A549 (cell line): ENCODE measurements at regions not wholly inside any gene's neighbourhood (a gene's known extent, or its start where the extent isn't known, plus 50 kb on each side); places are given as distances from the start of the nearest gene placed in this dataset.

Source experiments
- ATAC-seq, 2 experiments: fragments of 200-7000 bp in 1 of 2; fragments of >200 bp in 1 of 2; cut with Nextera tagmentation in 1 of 2; cut with Tn5 transposase in 1 of 2; 3 replicates each; pipeline versions ENCODE4 v1.8.0 to v1.9.1; 2018 to 2020; ENCODE audit warnings: mild to moderate bottlenecking in 1 of 2, moderate library complexity in 1 of 2
- CTCF ChIA-PET: fragments of 300-600 bp; sonication (Branson Sonifier 250); formaldehyde crosslinking; extraction: SDS; loops from one replicate; lab custom pipeline; 2021; ENCODE audit warnings: antibody characterized with exemption, inconsistent platforms; lab: Yijun Ruan, JAX
- POLR2A ChIA-PET: fragments of 350-600 bp; formaldehyde crosslinking; extraction: SDS; loops from one replicate; lab custom pipeline; 2021; ENCODE audit warnings: antibody characterized with exemption, inconsistent platforms; lab: Yijun Ruan, JAX
- DNase-seq, 2 experiments: peaks; one replicate each; pipeline versions ENCODE4 v3.0.0 to v3.0.0-alpha.2; 2011 to 2016; ENCODE audit warnings: low read depth in 1 of 2, low spot score in 1 of 2
- FAIRE-seq: peaks from 2 replicates; lab custom pipeline; 2011; peaks lifted over from hg19 to GRCh38; lab: Jason Lieb, UNC
- H3K27ac ChIP-seq, 2 experiments: fragments of >200 bp; sonication (Bioruptor Twin); formaldehyde crosslinking; 3 replicates each; pipeline ENCODE4 v1.5.1; 2016 to 2017
- H3K4me1 ChIP-seq: fragments of >200 bp; sonication (Bioruptor Twin); formaldehyde crosslinking; 3 replicates; pipeline ENCODE4 v1.6.1; 2016
- H3K4me2 ChIP-seq: fragments of >200 bp; sonication (Bioruptor Twin); formaldehyde crosslinking; 3 replicates; pipeline ENCODE4 v1.6.1; 2016
- H3K4me3 ChIP-seq: fragments of >200 bp; sonication (Bioruptor Twin); formaldehyde crosslinking; 3 replicates; pipeline ENCODE4 v1.5.1; 2016
- H3K9me3 ChIP-seq: fragments of >200 bp; sonication (Bioruptor Twin); formaldehyde crosslinking; 3 replicates; pipeline ENCODE4 v1.6.1; 2016
- ATOH8 ChIP-seq: fragments of 250-450 bp; sonication (Bioruptor Pico); IDR thresholded peaks from 2 replicates; pipeline ENCODE4 v1.5.0; 2020; ENCODE audit warnings: low read depth, mild to moderate bottlenecking, moderate library complexity
- BHLHE40 ChIP-seq: IDR thresholded peaks from 2 replicates; pipeline ENCODE4 v1.6.1; 2012; ENCODE audit warnings: low read depth, low read length, inconsistent platforms
- CBX8 ChIP-seq: fragments of 200-600 bp; sonication (generic); IDR thresholded peaks from 2 replicates; pipeline ENCODE4 v1.6.1; 2016
- CEBPB ChIP-seq, 2 experiments: fragments of >200 bp in 1 of 2; sonication (Bioruptor Twin) in 1 of 2; formaldehyde crosslinking in 1 of 2; IDR thresholded peaks; 2 replicates each; pipeline ENCODE4 v1.6.1; 2012 to 2016
- CHD4 ChIP-seq: fragments of 200-600 bp; sonication (generic); IDR thresholded peaks from 2 replicates; pipeline ENCODE4 v1.6.1; 2016; ENCODE audit warnings: antibody characterized with exemption, mild to moderate bottlenecking, borderline replicate concordance
- EHF ChIP-seq: fragments of 250-450 bp; sonication (Bioruptor Pico); IDR thresholded peaks from 2 replicates; pipeline ENCODE4 v1.5.0; 2020; ENCODE audit warnings: mild to moderate bottlenecking
- EHMT2 ChIP-seq: fragments of 200-600 bp; sonication (generic); IDR thresholded peaks from 2 replicates; pipeline ENCODE4 v1.6.1; 2016; ENCODE audit warnings: antibody characterized with exemption, low read depth, mild to moderate bottlenecking, moderate library complexity
- FOSB ChIP-seq: fragments of 250-450 bp; sonication (Bioruptor Pico); IDR thresholded peaks from 2 replicates; pipeline ENCODE4 v1.5.0; 2020; ENCODE audit warnings: mild to moderate bottlenecking, moderate library complexity
- HDAC2 ChIP-seq: fragments of 200-600 bp; sonication (generic); IDR thresholded peaks from 2 replicates; pipeline ENCODE4 v1.6.1; 2016
- HOXA7 ChIP-seq: fragments of 250-450 bp; sonication (Bioruptor Pico); IDR thresholded peaks from 2 replicates; pipeline ENCODE4 v1.5.0; 2020; ENCODE audit warnings: mild to moderate bottlenecking, moderate library complexity
- HOXB13 ChIP-seq: fragments of 250-450 bp; sonication (Bioruptor Pico); IDR thresholded peaks from 2 replicates; pipeline ENCODE4 v1.5.0; 2020; ENCODE audit warnings: low read depth, mild to moderate bottlenecking, moderate library complexity
- KDM1A ChIP-seq: fragments of 200-600 bp; sonication (generic); IDR thresholded peaks from 2 replicates; pipeline ENCODE4 v1.6.1; 2016; ENCODE audit warnings: low read depth, mild to moderate bottlenecking
- KDM5A ChIP-seq: fragments of 200-600 bp; sonication (generic); IDR thresholded peaks from 2 replicates; pipeline ENCODE4 v1.6.1; 2016; ENCODE audit warnings: antibody characterized with exemption, mild to moderate bottlenecking
- MAX ChIP-seq: IDR thresholded peaks from 2 replicates; pipeline ENCODE4 v1.6.1; 2012
- MAZ ChIP-seq: fragments of 150-350 bp; IDR thresholded peaks from 2 replicates; pipeline ENCODE4 v1.6.1; 2014; ENCODE audit warnings: antibody characterized with exemption, low read depth, low read length, borderline replicate concordance
- MYC ChIP-seq: IDR thresholded peaks from 2 replicates; pipeline ENCODE4 v1.6.1; 2012; ENCODE audit warnings: mild to moderate bottlenecking, inconsistent platforms, low read length, improper control_type of control experiment, borderline replicate concordance
- NR3C1 ChIP-seq: fragments of >200 bp; sonication (Bioruptor Twin); formaldehyde crosslinking; IDR thresholded peaks from 3 replicates; pipeline ENCODE4 v1.6.1; 2017
- PBX3 ChIP-seq: IDR thresholded peaks from 2 replicates; pipeline ENCODE4 v1.6.1; 2012
- POLR2A ChIP-seq: IDR thresholded peaks from 2 replicates; pipeline ENCODE4 v1.6.1; 2012; ENCODE audit warnings: mild to moderate bottlenecking, low read length
- TFCP2L1 ChIP-seq: fragments of 250-450 bp; sonication (Bioruptor Pico); IDR thresholded peaks from 2 replicates; pipeline ENCODE4 v1.5.0; 2021; ENCODE audit warnings: mild to moderate bottlenecking
- TP53 ChIP-seq: fragments of 250-450 bp; sonication (Bioruptor Pico); IDR thresholded peaks from 2 replicates; pipeline ENCODE4 v1.5.0; 2021; ENCODE audit warnings: mild to moderate bottlenecking, moderate library complexity
- ZC3H11A ChIP-seq: fragments of 450-650 bp; IDR thresholded peaks from 2 replicates; pipeline ENCODE4 v1.6.1; 2014; ENCODE audit warnings: antibody characterized with exemption, mild to moderate bottlenecking
- ZNF302 ChIP-seq: fragments of 250-450 bp; sonication (Bioruptor Pico); IDR thresholded peaks from 2 replicates; pipeline ENCODE4 v1.9.0; 2021; ENCODE audit warnings: inconsistent platforms, mild to moderate bottlenecking, moderate library complexity
- ZSCAN20 ChIP-seq: fragments of 250-450 bp; sonication (Bioruptor Pico); IDR thresholded peaks from 2 replicates; pipeline ENCODE4 v1.8.0; 2022; ENCODE audit warnings: mild to moderate bottlenecking, moderate library complexity
- WGBS: methylation state at CpG from one replicate; pipeline ENCODE4 v1.1.6; 2017; ENCODE audit errors: missing lambda C conversion rate; 5-methylcytosine and 5-hydroxymethylcytosine counted together
- TF ChIP-seq, protein P1 (sequence below): fragments of >200 bp; sonication (Bioruptor Twin); formaldehyde crosslinking; IDR thresholded peaks from 3 replicates; pipeline ENCODE4 v1.6.1; 2016
- TF ChIP-seq, protein P2 (sequence below): fragments of 250-450 bp; sonication (Bioruptor Pico); IDR thresholded peaks from 2 replicates; pipeline ENCODE4 v1.5.0; 2021; ENCODE audit warnings: mild to moderate bottlenecking, moderate library complexity, borderline replicate concordance

- 0 out of 3 replicates have a peak, but pooled peaks cover 3% of the 10 kb centered on the region for H3K4me1 ChIP-seq
- no peak for ATAC-seq
- TF ChIP-seq ZNF302 (CRISPR knock-in tag) (no peak), HOXB13 (CRISPR knock-in tag) (no peak), ZSCAN20 (no peak), EHMT2 (no peak), HOXA7 (CRISPR knock-in tag) (no peak), HDAC2 (no peak), CHD4 (no peak), ATOH8 (no peak), KDM5A (no peak), POLR2A (no peak), FOSB (no peak), NR3C1 (no peak), TP53 (no peak), MYC (no peak), PBX3 (no peak)
- TF ChIP-seq, protein P1, sequence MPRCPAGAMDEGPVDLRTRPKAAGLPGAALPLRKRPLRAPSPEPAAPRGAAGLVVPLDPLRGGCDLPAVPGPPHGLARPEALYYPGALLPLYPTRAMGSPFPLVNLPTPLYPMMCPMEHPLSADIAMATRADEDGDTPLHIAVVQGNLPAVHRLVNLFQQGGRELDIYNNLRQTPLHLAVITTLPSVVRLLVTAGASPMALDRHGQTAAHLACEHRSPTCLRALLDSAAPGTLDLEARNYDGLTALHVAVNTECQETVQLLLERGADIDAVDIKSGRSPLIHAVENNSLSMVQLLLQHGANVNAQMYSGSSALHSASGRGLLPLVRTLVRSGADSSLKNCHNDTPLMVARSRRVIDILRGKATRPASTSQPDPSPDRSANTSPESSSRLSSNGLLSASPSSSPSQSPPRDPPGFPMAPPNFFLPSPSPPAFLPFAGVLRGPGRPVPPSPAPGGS: no peak
- TF ChIP-seq, protein P2, sequence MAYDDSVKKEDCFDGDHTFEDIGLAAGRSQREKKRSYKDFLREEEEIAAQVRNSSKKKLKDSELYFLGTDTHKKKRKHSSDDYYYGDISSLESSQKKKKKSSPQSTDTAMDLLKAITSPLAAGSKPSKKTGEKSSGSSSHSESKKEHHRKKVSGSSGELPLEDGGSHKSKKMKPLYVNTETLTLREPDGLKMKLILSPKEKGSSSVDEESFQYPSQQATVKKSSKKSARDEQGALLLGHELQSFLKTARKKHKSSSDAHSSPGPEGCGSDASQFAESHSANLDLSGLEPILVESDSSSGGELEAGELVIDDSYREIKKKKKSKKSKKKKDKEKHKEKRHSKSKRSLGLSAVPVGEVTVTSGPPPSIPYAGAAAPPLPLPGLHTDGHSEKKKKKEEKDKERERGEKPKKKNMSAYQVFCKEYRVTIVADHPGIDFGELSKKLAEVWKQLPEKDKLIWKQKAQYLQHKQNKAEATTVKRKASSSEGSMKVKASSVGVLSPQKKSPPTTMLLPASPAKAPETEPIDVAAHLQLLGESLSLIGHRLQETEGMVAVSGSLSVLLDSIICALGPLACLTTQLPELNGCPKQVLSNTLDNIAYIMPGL (CRISPR knock-in tag): no peak
- H3K4me2 ChIP-seq: no peak overlapping the region
- POLR2A ChIA-PET: no interaction called here
- DNase-seq: no peak
- no peak for FAIRE-seq
- WGBS: 80% methylated on average over 4 of the region's 4 CpGs
- no peak overlapping the region for H3K4me3 ChIP-seq
- CTCF ChIA-PET: interaction anchor here (0.6 to 1.7 kb wide), 5 partner anchors 8 to 201 kb away, joined by 3 to 5 read pairs (median 3); no protein-coding TSS in a partner anchor
- H3K27ac ChIP-seq: no peak overlapping the region
- no peaks in the 10 kb centered on the region for H3K9me3 ChIP-seq
Observed at GRCh38 chr14:51516706-51517395, 134.9 kb upstream of the FRMD6 start.

DNA sequence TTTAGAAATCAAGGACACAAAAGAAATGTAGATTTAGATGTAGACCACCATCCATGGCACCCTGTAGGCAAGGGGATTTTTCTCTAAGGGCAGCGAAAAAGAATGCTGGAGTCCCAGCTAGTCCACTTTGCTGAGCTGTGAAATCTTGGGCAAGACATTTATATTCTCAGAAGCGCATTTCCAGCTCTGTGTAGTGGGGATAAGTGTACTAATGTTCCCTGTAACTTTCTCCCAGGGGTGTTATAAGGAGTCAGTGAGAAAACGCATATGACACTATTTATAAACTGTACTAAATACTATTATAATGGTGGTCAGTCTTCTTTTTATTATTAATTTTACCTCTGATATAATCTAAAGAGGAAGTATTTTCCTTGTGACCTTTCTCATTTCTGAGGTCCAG, 133.4 kb upstream of the FRMD6 start:
- WGBS: 85% methylated on average over 3 of the region's 3 CpGs
- TF ChIP-seq ZC3H11A (no peak), MAX (no peak)

GRCh38 chr14:51518711-51519110, 133.0 kb upstream of the FRMD6 start:
- POLR2A ChIA-PET: no interaction called here

More for the DNA sequence above, 133.4 kb upstream of the FRMD6 start:
- Histone ChIP-seq H3K4me3 (no peak overlapping the region), H3K4me2 (no peak overlapping the region), H3K27ac (no peak overlapping the region), H3K9me3 (no peaks in the 10 kb centered on the region), H3K4me1 (0 out of 3 replicates have a peak, but pooled peaks cover 7% of the 10 kb centered on the region)
- CTCF ChIA-PET: no interaction called here
- ATAC-seq: no peak
- DNase-seq: no peak
- POLR2A ChIA-PET: no interaction called here
- no peak for FAIRE-seq

More at GRCh38 chr14:51518711-51519110, 133.0 kb upstream of the FRMD6 start:
- no peak overlapping the region for H3K27ac ChIP-seq
- ATAC-seq (no peak), DNase-seq (no peak), FAIRE-seq (no peak)
- H3K4me3 ChIP-seq: no peak overlapping the region
- TF ChIP-seq BHLHE40 (no peak), EHF (no peak), MYC (no peak), KDM1A (no peak), HOXB13 (CRISPR knock-in tag) (no peak), CEBPB (IDR thresholded peaks at IDR 0.05) (no peak), MAZ (no peak), KDM5A (no peak), TFCP2L1 (no peak), CBX8 (no peak), NR3C1 (no peak), CHD4 (no peak)
- CTCF ChIA-PET: interaction anchor here (0.6 kb wide), 1 partner anchor 10 kb away, joined by 3 read pairs; no protein-coding TSS in a partner anchor
- 0 out of 3 replicates have a peak, but pooled peaks cover 7% of the 10 kb centered on the region for H3K4me1 ChIP-seq
- no peak overlapping the region for H3K4me2 ChIP-seq
- 62% methylated on average over 2 of the region's 2 CpGs for WGBS
- no peaks in the 10 kb centered on the region for H3K9me3 ChIP-seq
